T-helper 17 cell (primary cell): ENCODE measurements at regions not wholly inside any gene's neighbourhood (a gene's known extent, or its start where the extent isn't known, plus 50 kb on each side); places are given as distances from the start of the nearest gene placed in this dataset.
"Not testable (repeated sequence)": the region's sequence is repeated elsewhere in the genome, so short reads cannot be mapped to it uniquely, and the experiment has no call there.

Experiments
- ATAC-seq: fragments of 150-1000 bp; cut with Tn5 transposase; 2 replicates; pipeline ENCODE4 v1.10.0; 2021; ENCODE audit warnings: mild to moderate bottlenecking, moderate library complexity
- DNase-seq, 3 donors: peaks; one replicate each; pipeline versions ENCODE4 v3.0.0 to v3.0.0-alpha.2; 2020 to 2021
- H3K9me3 ChIP-seq: one replicate; pipeline ENCODE4 v1.7.0; 2013; ENCODE audit warnings: low read length, mild to moderate bottlenecking; ENCODE audit not compliant: control insufficient read depth, poor library complexity, severe bottlenecking
- H3K27ac Mint-ChIP-seq: one replicate; pipeline ENCODE4 v1.8.0; 2022; ENCODE audit warnings: mild to moderate bottlenecking, moderate library complexity, mixed read lengths
- H3K27me3 Mint-ChIP-seq: one replicate; pipeline ENCODE4 v1.8.0; 2022; ENCODE audit warnings: mixed read lengths
- H3K36me3 Mint-ChIP-seq: one replicate; pipeline ENCODE4 v1.8.0; 2022; ENCODE audit warnings: low read depth, mixed read lengths
- H3K4me1 Mint-ChIP-seq: one replicate; pipeline ENCODE4 v1.8.0; 2022; ENCODE audit warnings: mild to moderate bottlenecking, mixed read lengths
- H3K4me3 Mint-ChIP-seq: one replicate; pipeline ENCODE4 v1.8.0; 2022; ENCODE audit warnings: mild to moderate bottlenecking, moderate library complexity, mixed read lengths

DNA sequence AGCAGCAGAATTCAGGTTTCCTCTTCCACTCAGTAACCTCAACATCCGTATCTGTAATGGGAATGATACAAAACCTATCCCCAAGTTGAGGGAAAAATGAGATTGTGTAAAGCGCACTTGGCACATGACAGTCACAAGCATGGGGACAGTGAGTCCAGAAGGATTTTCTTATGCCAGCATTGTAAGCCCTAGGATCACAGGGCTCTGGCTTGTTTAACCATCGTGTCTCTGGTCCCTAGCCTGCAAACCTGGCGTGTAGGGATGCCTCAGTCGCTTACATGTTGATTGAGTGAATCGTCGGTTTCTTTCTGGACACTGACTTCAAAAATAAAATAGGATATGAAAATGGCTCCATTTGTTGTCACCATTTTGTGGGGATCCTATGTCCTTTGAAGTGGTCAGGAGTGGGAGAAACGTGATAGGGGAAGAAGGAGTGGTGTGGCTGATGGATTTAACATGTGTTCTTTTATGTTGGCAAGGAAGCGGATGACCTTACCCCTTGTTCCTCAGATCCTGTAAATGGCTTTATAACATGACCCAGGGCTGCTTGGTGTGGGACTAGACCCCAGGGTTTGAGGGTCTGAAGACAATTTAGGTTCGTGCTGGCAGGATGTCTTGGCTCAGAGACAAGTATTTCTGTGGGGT is 193.3 kb downstream of the NPIPA7 start:
- not testable (repeated sequence) for H3K4me1 Mint-ChIP-seq, H3K36me3 Mint-ChIP-seq, H3K27ac Mint-ChIP-seq, ATAC-seq, DNase-seq, H3K9me3 ChIP-seq, H3K4me3 Mint-ChIP-seq, H3K27me3 Mint-ChIP-seq

DNA sequence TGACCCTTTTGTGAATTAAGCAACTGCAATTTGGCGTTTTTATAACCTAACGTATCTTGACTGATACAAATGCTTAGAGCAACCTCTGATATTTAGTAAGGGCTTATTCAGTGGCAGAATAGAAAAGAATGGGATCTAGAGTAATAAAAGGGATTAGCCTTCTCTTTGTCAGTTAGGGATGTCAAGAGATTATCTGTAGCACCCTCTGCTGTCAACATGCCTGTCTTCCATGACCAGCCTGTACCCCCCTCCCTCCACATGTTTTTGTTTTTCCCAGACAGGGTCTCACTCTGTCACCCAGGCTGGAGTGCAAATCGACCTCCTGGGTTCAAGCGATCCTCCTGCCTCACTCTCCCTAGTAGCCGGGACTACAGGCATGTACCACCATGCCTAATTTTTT is 198.1 kb downstream of the NPIPA7 start:
- not testable (repeated sequence) for H3K4me3 Mint-ChIP-seq, H3K27me3 Mint-ChIP-seq

DNA sequence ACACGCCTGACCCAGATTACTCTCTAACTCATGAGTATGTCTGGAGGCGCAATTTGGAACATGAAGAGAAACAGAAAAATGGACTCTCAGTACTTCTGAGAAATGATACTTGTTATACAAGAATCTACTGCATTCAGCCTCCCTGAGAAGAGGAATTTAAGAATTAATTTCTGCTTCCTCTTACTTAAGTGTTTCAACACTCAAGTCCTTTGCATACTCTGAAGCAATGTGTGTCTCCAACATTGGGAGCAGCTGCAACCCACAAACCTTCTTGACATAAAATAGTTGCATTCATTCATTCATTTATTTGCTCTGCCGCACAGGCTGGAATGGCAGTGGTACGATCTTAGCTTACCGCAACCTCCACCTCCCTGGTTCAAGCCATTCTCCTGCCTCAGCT is 199.8 kb downstream of the NPIPA7 start:
- no peaks in the 10 kb centered on the region for H3K27me3 Mint-ChIP-seq
- ATAC-seq: no peak
- no peaks in the 10 kb centered on the region for H3K36me3 Mint-ChIP-seq
- no peak overlapping the region for H3K4me3 Mint-ChIP-seq
- H3K4me1 Mint-ChIP-seq: no peaks in the 10 kb centered on the region
- H3K9me3 ChIP-seq: no peaks in the 10 kb centered on the region
- no peak for DNase-seq
- no peak overlapping the region for H3K27ac Mint-ChIP-seq

More for the DNA sequence above, 198.1 kb downstream of the NPIPA7 start:
- ATAC-seq, H3K27ac Mint-ChIP-seq, H3K4me1 Mint-ChIP-seq, DNase-seq, H3K36me3 Mint-ChIP-seq, H3K9me3 ChIP-seq: not testable (repeated sequence)

DNA sequence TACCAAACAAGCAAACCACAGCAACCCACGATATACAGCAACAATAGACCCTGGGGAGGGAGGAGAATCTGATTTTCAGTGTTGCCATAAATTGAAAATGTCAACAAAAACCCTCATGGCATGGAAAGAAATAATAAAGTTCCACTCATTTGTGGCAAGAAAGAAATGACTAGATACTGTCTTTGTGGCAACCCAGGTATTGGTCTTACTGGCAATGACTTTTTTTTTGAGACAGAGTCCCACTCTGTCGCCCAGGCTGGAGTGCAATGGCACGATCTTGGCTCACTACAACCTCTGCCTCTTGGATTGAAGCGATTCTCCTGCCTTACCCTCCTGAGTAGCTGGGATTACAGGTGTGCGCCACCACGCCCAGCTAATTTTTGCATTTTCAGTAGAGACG is 204.0 kb downstream of the NPIPA7 start:
- not testable (repeated sequence) for H3K9me3 ChIP-seq, H3K27ac Mint-ChIP-seq, H3K4me3 Mint-ChIP-seq, DNase-seq, H3K4me1 Mint-ChIP-seq, H3K27me3 Mint-ChIP-seq, H3K36me3 Mint-ChIP-seq, ATAC-seq

DNA sequence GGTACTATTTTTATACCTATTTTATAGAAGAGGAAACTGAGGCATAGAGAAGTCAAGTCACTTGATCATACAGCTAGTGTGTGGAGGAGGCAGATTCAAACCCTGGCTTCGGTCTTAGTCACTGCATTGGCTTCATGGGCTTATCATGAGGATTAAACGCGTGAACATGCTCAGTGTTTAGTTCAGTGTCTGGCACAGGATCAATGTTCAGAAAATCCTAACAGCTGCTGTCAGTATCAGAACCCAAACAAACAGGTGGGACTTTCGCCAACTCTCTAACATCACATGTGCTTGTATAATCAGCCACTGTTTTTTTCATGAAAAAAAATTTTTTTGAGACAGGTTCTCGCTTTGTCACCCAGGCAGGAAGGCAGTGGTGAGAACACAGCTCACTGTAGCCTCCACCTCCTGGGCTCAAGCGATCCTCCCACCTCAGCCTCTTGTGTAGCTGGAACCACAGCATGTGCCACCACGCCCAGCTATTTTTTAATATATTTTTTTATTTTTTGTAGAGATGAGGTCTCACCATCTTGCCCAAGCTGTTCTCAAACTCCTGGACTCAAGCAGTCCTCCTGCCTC is 207.2 kb downstream of the NPIPA7 start:
- ATAC-seq: peak; percentile 55
- not testable (repeated sequence) for H3K27ac Mint-ChIP-seq, H3K27me3 Mint-ChIP-seq, H3K9me3 ChIP-seq, H3K4me3 Mint-ChIP-seq, H3K4me1 Mint-ChIP-seq, H3K36me3 Mint-ChIP-seq, DNase-seq

DNA sequence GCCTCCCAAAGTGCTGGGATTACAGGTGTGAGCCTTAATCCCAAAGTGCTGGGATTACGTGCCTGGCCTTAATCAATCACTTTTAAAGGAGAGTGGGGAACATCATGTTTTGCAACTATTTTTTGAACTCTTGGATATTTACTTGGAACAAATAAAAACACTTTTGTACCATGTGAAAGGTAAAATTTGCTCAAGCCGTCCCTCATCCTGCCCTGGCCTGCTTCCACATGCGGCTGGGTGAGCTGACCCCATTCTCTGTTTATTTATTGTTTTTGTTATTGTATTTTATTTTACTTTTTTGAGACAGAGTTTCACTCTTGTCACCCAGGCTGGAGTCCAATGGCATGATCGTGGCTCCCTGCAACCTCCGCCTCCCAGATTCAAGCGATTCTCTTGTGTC is 208.0 kb downstream of the NPIPA7 start:
- not testable (repeated sequence) for H3K27ac Mint-ChIP-seq, DNase-seq, H3K4me1 Mint-ChIP-seq, H3K36me3 Mint-ChIP-seq, H3K4me3 Mint-ChIP-seq, H3K9me3 ChIP-seq, H3K27me3 Mint-ChIP-seq, ATAC-seq

DNA sequence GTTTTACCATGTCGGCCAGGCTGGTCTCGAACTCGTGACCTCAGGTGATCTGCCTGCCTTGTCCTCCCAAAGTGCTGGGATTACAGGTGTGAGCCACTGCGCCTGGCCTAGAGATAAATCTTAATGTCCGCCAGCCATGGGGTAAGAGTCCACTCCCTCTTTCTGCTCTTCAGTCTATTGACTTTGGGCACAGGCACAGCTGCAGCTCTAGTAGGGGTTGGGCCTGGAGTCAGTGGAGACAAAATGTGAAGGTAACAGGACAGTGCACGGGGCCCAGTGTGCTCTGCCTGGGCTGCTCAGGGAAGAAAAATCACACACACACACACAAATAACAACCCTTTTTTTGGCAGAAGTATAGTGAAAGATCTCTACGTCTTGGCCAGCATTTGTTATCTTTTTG is 209.5 kb downstream of the NPIPA7 start:
- H3K36me3 Mint-ChIP-seq, ATAC-seq, H3K27ac Mint-ChIP-seq, H3K9me3 ChIP-seq, H3K4me3 Mint-ChIP-seq, DNase-seq, H3K27me3 Mint-ChIP-seq, H3K4me1 Mint-ChIP-seq: not testable (repeated sequence)

DNA sequence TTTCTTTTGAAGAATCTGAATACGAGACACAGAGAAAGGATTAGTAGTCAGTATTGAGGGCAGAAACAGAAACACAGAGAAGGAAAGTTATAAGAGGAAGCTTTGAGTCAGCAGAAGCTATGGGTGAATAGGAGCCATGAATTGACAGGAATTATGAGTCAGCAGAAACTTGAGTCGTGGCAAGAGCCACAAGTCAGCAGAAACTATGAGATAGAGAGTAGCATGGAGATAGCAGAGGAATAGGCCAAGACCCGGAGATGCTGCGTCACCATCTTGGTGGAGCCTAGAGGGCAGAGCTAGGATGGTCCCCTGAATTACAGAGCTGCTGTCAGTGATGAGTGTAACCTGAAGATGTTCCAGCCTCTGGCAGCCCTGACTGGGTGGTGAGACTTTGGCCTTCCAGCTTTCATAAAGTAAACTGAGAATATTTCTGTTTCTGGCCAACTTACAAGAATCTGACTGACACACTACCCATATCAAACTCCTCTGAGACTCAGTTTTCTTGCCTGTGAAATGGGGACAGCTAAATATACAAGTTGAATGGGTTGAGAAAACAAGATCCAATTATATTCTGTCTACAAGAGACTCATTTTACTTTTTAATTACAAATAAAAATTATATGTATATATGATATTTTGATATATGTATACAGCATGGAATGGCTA is 211.8 kb downstream of the NPIPA7 start:
- H3K27ac Mint-ChIP-seq, H3K27me3 Mint-ChIP-seq, H3K4me3 Mint-ChIP-seq, H3K9me3 ChIP-seq, H3K36me3 Mint-ChIP-seq, ATAC-seq, DNase-seq: not testable (repeated sequence)
- peaks cover 10% of the 10 kb centered on the region for H3K4me1 Mint-ChIP-seq

DNA sequence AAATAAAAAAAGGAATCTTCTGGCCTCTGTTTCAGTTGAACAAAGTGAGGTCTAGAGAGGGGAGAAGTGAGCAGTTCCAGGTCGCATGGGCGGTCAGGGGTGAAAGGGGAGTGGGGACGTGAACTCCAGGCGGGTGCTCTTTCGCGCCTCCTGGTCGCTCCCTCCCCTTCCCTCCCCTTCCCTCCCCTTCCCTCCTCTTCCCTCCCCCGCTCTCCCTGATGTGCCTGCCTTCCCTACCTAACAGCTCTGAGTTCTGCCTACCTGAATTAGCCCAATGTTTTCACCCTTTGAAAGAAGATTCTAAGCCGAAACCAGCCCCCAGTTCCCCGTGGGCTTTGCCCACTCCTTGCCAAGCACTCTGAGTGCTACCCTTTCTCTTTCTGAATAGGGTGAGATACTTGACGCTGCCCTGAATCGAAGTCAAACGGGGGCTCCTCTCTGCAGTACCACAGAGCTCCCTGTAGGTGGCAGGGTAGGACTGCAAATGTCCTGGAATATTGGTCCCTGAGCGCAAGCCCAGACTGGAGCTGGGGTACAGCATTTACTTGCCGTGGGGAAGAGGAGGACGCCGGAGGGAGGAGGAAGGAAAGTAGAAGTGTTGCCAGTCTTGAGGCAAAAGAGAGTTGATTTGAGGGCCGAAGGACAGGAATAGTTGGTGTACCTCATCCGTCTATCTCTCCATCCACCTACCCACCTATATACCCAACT is 214.4 kb downstream of the NPIPA7 start:
- H3K9me3 ChIP-seq, H3K27ac Mint-ChIP-seq, H3K36me3 Mint-ChIP-seq, H3K27me3 Mint-ChIP-seq: not testable (repeated sequence)
- Mint-ChIP-seq H3K4me1 (peaks cover 16% of the 10 kb centered on the region), H3K4me3 (peak overlapping the region; percentile 25)
- DNase-seq: peak in 2 of 3 donors; percentile 9 to 26
- ATAC-seq: peak; percentile 83

DNA sequence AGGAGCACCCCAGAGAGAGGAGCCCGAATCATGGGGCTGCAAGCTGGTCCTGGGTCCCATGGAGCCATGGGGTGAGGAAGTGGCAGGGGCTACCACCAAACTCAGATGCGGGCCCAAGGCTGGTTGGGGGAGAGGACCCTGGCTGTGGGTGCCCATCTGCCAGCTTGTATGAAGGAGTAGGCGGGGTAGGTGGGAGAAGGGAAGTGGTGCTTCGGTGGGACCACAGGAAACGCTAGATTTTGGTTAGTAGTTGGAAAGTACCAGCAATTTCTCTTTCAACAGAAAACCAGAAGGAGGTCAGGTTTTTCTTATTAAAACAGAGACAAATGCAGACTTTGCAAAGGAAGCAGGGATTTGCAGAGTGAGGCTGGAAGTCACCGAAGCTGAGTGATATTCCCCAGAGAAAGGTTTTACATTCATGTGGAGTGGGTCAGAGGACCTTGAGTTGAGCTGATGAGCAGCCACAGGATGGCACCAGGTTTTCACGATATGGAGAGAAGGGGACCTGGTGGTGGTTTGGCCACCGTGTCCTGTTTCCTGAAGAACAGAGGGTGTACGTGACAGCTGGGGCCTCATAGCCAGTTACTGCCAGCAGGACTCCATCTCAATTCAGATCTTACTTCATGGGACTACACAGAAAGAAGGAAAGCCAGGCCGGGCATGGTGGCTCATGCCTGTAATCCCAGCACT is 216.2 kb downstream of the NPIPA7 start:
- peak; percentile 62 for ATAC-seq
- not testable (repeated sequence) for H3K27me3 Mint-ChIP-seq, H3K4me3 Mint-ChIP-seq, DNase-seq, H3K27ac Mint-ChIP-seq, H3K9me3 ChIP-seq, H3K36me3 Mint-ChIP-seq
- peaks cover 16% of the 10 kb centered on the region for H3K4me1 Mint-ChIP-seq

DNA sequence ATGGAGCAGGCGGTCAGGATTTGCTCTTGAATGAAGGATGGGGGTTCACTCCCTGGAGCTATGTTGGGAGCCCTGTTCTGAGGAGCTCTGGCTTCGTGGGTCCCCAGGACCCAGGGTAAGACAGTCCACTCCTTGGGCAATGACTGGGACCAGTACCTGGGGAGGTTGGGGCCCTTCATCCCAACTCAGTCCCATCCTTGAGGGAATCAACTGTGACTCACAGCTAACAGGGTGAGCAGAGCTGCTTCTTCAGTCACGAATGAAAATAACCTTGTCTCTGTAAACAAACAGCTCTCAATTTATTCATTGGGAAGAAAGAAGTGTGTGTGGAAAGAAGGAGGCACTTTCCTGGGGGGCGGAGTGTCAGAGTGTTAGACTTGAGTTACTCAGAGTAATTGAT is 222.3 kb downstream of the NPIPA7 start:
- not testable (repeated sequence) for H3K27ac Mint-ChIP-seq, H3K27me3 Mint-ChIP-seq, ATAC-seq, H3K36me3 Mint-ChIP-seq, H3K9me3 ChIP-seq, H3K4me1 Mint-ChIP-seq, DNase-seq, H3K4me3 Mint-ChIP-seq

DNA sequence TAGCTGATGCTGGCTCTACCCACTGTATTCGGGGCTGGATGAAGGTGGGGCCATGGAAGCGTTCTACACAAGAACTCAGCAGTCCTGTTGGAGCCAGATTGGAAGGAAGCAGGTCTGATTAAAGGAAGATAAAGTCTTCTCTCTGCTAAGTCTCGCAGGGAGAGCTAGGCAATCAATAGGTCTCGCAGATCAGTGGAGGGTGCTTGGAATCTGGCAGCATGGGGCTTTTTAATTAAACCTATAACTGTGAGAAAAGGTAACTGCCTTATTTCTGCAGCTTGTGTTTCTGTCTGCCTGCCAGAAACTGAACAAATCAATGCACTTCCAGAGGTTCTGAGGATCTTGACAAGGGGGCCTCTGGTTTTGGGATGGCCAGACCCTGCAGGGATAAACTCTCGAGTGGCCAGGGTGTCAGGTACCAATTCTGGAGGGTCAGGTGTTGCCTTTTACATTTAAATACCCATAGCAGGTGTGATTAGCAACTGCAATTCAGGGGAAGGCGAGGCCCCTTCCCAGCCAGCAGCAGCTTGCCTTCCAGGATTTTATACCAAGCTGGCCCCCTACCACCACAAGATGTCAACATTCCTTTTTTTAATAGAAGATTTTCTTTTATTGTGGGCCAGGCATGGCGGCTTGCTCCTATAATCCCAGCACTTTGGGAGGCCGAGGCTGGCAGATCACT is 228.6 kb downstream of the NPIPA7 start:
- not testable (repeated sequence) for H3K4me1 Mint-ChIP-seq, H3K27ac Mint-ChIP-seq, H3K36me3 Mint-ChIP-seq, DNase-seq, ATAC-seq, H3K9me3 ChIP-seq, H3K27me3 Mint-ChIP-seq, H3K4me3 Mint-ChIP-seq

DNA sequence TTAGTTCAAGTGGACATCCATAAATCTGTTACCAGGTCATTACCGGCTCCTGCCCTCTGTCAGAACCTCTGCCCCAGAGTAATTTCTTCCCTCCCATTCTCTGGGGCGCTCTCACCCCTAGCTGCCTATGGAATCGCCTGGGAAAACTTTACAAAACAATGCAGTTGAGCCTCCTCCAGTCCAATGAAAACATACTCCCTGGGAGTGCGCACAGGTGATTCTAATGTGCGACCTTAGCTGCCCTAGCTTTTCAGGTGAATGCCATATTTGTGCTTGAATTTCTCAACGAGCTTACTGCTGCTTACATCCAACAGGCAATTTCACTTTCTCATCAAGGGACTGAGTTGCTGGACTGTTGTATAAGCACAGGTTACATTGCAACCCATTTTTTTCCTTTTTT is 230.7 kb downstream of the NPIPA7 start:
- ATAC-seq, H3K36me3 Mint-ChIP-seq, H3K4me3 Mint-ChIP-seq, H3K9me3 ChIP-seq, H3K4me1 Mint-ChIP-seq, H3K27me3 Mint-ChIP-seq, DNase-seq, H3K27ac Mint-ChIP-seq: not testable (repeated sequence)
